Natural killer cell (primary cell): ENCODE measurements at regions not wholly inside any gene's neighbourhood (a gene's known extent, or its start where the extent isn't known, plus 50 kb on each side); places are given as distances from the start of the nearest gene placed in this dataset.

ENCODE experiments used
- ATAC-seq, 3 donors: fragments of 150-1000 bp in 2 of 3; fragments of 200-7000 bp in 1 of 3; cut with Tn5 transposase; 1 replicate in 1 of 3; 2 replicates in 2 of 3; pipeline ENCODE4 v1.10.0; 2021; ENCODE audit warnings: mild to moderate bottlenecking in 2 of 3, moderate library complexity in 2 of 3
- DNase-seq, 2 donors: peaks; one replicate each; pipeline versions ENCODE4 v3.0.0 to v3.0.0-alpha.2; 2013 to 2021; ENCODE audit warnings: mixed read lengths in 1 of 2
- H3K27ac ChIP-seq: one replicate; pipeline ENCODE4 v1.5.1; 2013; ENCODE audit warnings: mild to moderate bottlenecking, low read length
- H3K27me3 ChIP-seq: one replicate; pipeline ENCODE4 v1.6.1; 2013; ENCODE audit warnings: low read length; ENCODE audit not compliant: control insufficient read depth, insufficient read depth
- H3K36me3 ChIP-seq: one replicate; pipeline ENCODE4 v1.6.1; 2013; ENCODE audit warnings: low read length; ENCODE audit not compliant: control insufficient read depth, insufficient read depth
- H3K4me1 ChIP-seq: one replicate; pipeline ENCODE4 v1.6.1; 2013; ENCODE audit warnings: low read length; ENCODE audit not compliant: control insufficient read depth, insufficient read depth
- H3K4me3 ChIP-seq: one replicate; pipeline ENCODE4 v1.5.1; 2013; ENCODE audit warnings: low read length
- H3K9me3 ChIP-seq: one replicate; pipeline ENCODE4 v1.6.1; 2013; ENCODE audit warnings: low read length; ENCODE audit not compliant: control insufficient read depth, insufficient read depth
- H3K27ac Mint-ChIP-seq, 2 donors: one replicate each; pipeline ENCODE4 v1.8.0; 2022; ENCODE audit warnings: mild to moderate bottlenecking in 2 of 2, mixed read lengths in 2 of 2, moderate library complexity in 1 of 2
- H3K27me3 Mint-ChIP-seq, 2 donors: one replicate each; pipeline ENCODE4 v1.8.0; 2022; ENCODE audit warnings: low read depth in 2 of 2, mixed read lengths in 2 of 2
- H3K36me3 Mint-ChIP-seq: one replicate; pipeline ENCODE4 v1.8.0; 2022; ENCODE audit warnings: mixed read lengths
- H3K4me1 Mint-ChIP-seq, 2 donors: one replicate each; pipeline ENCODE4 v1.8.0; 2022; ENCODE audit warnings: mixed read lengths in 2 of 2
- H3K4me3 Mint-ChIP-seq: one replicate; pipeline ENCODE4 v1.8.0; 2022; ENCODE audit warnings: mild to moderate bottlenecking, moderate library complexity, mixed read lengths
- H3K9me3 Mint-ChIP-seq, 2 donors: one replicate each; pipeline ENCODE4 v1.8.0; 2022; ENCODE audit warnings: mixed read lengths in 2 of 2
- WGBS: methylation state at CpG from one replicate; pipeline ENCODE4 v1.1.7; 2013; ENCODE audit warnings: missing lambda C conversion rate; ENCODE audit not compliant: insufficient coverage; 5-methylcytosine and 5-hydroxymethylcytosine counted together
- intact Hi-C: fragments of 100-400 bp; cut with micrococcal nuclease; formaldehyde crosslinking; loops from one replicate; pipeline ENCODE4 v1.14.2; 2022
- TF ChIP-seq, protein P1 (sequence below): fragments of 200-600 bp; IDR thresholded peaks from one replicate; pipeline ENCODE4 v1.8.0; 2022; ENCODE audit warnings: antibody characterized with exemption

DNA sequence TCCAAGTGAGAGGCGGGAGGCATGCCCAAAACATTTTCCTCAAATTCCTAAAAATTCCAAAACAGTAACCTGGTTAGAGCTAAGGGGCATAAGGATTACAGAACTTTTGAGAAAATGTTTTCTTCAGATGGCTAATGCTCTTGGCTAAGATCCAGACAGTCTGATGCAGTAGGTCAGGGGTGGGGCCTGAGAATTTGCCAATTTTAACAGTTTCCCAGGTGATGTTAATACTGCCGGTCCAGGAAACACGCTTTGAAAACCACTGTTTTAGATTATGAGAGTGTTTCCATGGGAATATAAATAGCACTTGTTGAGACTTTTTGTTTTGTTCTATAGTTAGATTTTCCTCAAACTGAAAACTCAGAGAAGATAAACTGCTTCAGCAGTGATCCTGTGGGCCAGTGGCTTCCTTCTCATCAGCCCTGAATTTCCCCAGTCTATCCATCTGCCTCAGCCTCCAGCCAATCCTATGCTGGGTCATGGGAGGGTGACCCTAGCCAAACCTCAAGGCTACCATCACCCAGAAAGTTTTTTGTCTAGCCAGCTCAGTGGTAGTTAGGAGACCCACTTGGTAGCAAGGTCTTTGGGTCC lies 71.6 kb upstream of the ACP3 start:
- no peak overlapping the region for H3K27ac Mint-ChIP-seq
- H3K27ac ChIP-seq: no peak overlapping the region
- ATAC-seq (no peak), DNase-seq (no peak)
- H3K9me3 Mint-ChIP-seq: peaks cover 0 to 2% of the 10 kb centered on the region in 2 donors
- intact Hi-C loops: no loop called here
- no peaks in the 10 kb centered on the region for H3K9me3 ChIP-seq
- TF ChIP-seq, protein P1, sequence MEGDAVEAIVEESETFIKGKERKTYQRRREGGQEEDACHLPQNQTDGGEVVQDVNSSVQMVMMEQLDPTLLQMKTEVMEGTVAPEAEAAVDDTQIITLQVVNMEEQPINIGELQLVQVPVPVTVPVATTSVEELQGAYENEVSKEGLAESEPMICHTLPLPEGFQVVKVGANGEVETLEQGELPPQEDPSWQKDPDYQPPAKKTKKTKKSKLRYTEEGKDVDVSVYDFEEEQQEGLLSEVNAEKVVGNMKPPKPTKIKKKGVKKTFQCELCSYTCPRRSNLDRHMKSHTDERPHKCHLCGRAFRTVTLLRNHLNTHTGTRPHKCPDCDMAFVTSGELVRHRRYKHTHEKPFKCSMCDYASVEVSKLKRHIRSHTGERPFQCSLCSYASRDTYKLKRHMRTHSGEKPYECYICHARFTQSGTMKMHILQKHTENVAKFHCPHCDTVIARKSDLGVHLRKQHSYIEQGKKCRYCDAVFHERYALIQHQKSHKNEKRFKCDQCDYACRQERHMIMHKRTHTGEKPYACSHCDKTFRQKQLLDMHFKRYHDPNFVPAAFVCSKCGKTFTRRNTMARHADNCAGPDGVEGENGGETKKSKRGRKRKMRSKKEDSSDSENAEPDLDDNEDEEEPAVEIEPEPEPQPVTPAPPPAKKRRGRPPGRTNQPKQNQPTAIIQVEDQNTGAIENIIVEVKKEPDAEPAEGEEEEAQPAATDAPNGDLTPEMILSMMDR: no peak
- no peaks in the 10 kb centered on the region for H3K36me3 Mint-ChIP-seq
- H3K36me3 ChIP-seq: no peaks in the 10 kb centered on the region
- no peaks in the 10 kb centered on the region for H3K4me1 Mint-ChIP-seq
- H3K4me1 ChIP-seq: no peaks in the 10 kb centered on the region
- H3K4me3 Mint-ChIP-seq: no peak overlapping the region
- no peaks in the 10 kb centered on the region for H3K27me3 ChIP-seq
- H3K4me3 ChIP-seq: no peak overlapping the region
- WGBS: 12% methylated on average over 2 of the region's 3 CpGs
- peaks cover 7 to 9% of the 10 kb centered on the region in 2 donors for H3K27me3 Mint-ChIP-seq

DNA sequence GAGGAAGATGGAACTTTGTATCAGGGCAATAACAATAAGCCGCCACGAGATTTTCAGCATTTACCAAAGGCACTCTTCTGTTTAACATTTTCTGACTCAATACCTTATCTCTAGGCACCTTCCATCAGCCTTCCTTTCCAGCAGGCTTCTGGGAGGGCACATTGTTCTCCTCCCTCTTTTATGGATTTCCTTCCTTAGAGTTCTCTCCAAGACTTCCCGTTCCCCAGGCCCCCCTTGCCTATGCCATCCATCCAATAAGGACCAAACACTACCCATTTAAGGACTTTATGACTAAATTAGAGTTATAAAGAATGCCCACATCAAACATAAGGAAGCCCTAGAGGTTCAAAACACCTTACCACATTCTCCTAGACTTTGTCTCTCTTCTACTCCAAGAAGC lies 71.0 kb upstream of the ACP3 start:
- Mint-ChIP-seq H3K36me3 (no peaks in the 10 kb centered on the region), H3K4me1 (no peaks in the 10 kb centered on the region), H3K4me3 (no peak overlapping the region), H3K9me3 (peaks cover 0 to 2% of the 10 kb centered on the region in 2 donors), H3K27me3 (peaks cover 7 to 9% of the 10 kb centered on the region in 2 donors), H3K27ac (no peak overlapping the region)
- Histone ChIP-seq H3K4me3 (no peak overlapping the region), H3K36me3 (no peaks in the 10 kb centered on the region), H3K27ac (no peak overlapping the region), H3K9me3 (no peaks in the 10 kb centered on the region), H3K27me3 (no peaks in the 10 kb centered on the region), H3K4me1 (no peaks in the 10 kb centered on the region)
- TF ChIP-seq, protein P1: no peak
- ATAC-seq: no peak
- 68% methylated on average over 3 of the region's 3 CpGs for WGBS
- no peak for DNase-seq
- intact Hi-C loops: no loop called here

DNA sequence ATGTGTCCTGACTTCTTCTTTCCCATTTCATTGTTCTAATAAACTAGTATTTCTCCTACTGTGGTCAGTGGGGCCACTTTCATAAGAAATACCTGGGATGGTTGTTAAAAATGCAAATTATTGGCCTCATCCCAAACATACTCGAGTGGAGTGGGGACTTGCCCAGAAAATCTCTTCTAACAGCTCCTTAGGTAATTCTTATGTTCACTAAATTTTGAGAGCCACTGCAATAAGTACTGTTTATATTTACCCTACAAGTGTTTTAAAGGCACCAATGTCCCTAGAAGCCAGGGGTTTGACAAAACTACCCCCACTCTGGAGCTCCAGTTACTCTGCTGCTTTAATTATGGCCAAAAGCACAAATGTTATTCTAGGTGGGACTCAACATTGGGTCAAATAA lies 70.0 kb upstream of the ACP3 start:
- Mint-ChIP-seq H3K4me1 (no peaks in the 10 kb centered on the region), H3K27ac (no peak overlapping the region), H3K9me3 (no peaks in the 10 kb centered on the region), H3K27me3 (peaks cover 5 to 7% of the 10 kb centered on the region in 2 donors), H3K4me3 (no peak overlapping the region), H3K36me3 (no peaks in the 10 kb centered on the region)
- WGBS: 40% methylated on average over 1 of the region's 1 CpG
- H3K36me3 ChIP-seq: no peaks in the 10 kb centered on the region
- no peaks in the 10 kb centered on the region for H3K4me1 ChIP-seq
- H3K4me3 ChIP-seq: no peak overlapping the region
- H3K27ac ChIP-seq: no peak overlapping the region
- TF ChIP-seq, protein P1: no peak
- intact Hi-C loops: no loop called here
- no peak for ATAC-seq
- no peaks in the 10 kb centered on the region for H3K9me3 ChIP-seq
- DNase-seq: no peak
- H3K27me3 ChIP-seq: no peaks in the 10 kb centered on the region

DNA sequence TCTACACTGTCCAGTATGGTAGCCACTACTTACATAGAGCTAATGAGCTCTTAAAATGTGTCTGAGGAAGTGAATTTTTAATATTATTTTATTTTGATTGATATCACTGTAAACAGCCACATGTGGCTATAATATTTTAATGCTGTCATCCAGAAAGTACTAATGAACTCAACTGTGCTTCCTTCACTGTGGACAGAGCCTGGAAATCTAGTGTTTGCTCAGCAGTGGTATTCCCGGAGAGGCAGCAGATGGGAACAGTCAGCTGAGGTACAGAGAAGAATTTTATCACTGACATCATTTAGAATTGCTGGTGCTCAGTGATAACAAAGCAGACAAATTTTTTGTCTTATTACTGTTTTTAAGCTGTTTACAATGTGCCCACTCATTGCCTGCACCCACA lies 68.7 kb upstream of the ACP3 start:
- no peaks in the 10 kb centered on the region for H3K4me1 Mint-ChIP-seq
- ATAC-seq: no peak
- Histone ChIP-seq H3K9me3 (no peaks in the 10 kb centered on the region), H3K27ac (no peak overlapping the region), H3K36me3 (no peaks in the 10 kb centered on the region), H3K27me3 (no peaks in the 10 kb centered on the region), H3K4me1 (no peaks in the 10 kb centered on the region), H3K4me3 (no peak overlapping the region)
- H3K4me3 Mint-ChIP-seq: no peak overlapping the region
- H3K27me3 Mint-ChIP-seq: peaks cover 5 to 7% of the 10 kb centered on the region in 2 donors
- intact Hi-C loops: no loop called here
- H3K9me3 Mint-ChIP-seq: no peaks in the 10 kb centered on the region
- WGBS: 100% methylated on average over 1 of the region's 1 CpG
- no peaks in the 10 kb centered on the region for H3K36me3 Mint-ChIP-seq
- no peak for DNase-seq
- TF ChIP-seq, protein P1: no peak
- H3K27ac Mint-ChIP-seq: no peak overlapping the region
